Suprapubic skin (tissue), 4 donors: ENCODE measurements at regions not wholly inside any gene's neighbourhood (a gene's known extent, or its start where the extent isn't known, plus 50 kb on each side); places are given as distances from the start of the nearest gene placed in this dataset.
A peak's percentile ranks its signal among the peaks of the same experiment; 100 is the strongest.

Source experiments
- POLR2A ChIP-seq, 2 donors: fragments of 450-650 bp; IDR thresholded peaks; one replicate each; pipeline ENCODE4 v1.6.1; 2017; ENCODE audit warnings: antibody characterized with exemption in 2 of 2, mild to moderate bottlenecking in 2 of 2, moderate library complexity in 2 of 2
- POLR2AphosphoS5 ChIP-seq, 3 donors: sonication (generic); formaldehyde crosslinking; IDR thresholded peaks; one replicate each; pipeline ENCODE4 v1.6.1; 2017; ENCODE audit warnings: antibody characterized with exemption in 3 of 3
- TF ChIP-seq, protein P1 (sequence below), 2 donors: fragments of 200-600 bp in 1 of 2; fragments of 450-650 bp in 1 of 2; sonication (generic) in 1 of 2; IDR thresholded peaks; one replicate each; pipeline ENCODE4 v1.5.1; 2016 to 2019; ENCODE audit warnings: antibody characterized with exemption in 2 of 2, mild to moderate bottlenecking in 1 of 2, moderate library complexity in 1 of 2

DNA sequence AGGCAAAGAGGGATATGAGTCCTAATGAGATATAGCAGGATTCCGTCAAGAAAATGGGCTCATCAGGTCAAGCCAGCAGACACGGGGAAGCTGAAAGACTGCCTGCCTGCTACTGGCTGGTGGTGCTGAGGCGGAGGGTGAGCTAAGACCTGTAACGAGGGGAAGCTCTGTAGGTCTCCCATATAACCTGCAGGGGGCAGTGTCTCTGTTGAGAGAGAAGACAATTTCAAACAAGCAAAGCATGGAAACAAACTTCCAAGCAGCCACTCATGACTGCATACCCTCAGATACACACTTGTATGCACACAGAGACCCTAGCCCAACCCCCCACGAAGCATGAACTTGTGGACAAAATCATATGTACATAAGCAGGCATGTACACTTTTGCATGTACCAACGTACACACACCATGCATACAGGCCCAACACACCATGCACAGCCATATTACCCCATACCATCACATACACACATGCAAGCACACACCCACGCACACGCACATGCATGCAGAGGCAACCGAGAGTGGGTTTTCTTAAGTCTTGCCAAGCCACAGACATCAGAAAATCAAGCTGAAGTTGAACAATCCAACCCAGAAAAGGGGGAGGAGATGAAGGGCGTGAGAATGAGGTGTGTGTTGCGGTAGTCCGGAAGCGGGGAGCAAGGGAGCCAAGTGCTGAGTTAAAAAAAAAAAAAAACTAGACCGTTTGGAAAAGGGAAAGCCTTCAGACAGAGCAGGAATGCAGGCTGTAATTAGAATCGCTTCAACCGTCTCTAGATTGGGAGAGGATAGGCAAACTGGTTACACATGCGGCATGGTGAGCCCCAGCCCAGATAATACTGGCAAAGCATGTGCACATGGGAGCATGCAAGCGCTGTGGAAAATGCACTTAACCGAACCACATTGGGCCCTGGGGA lies 71.0 kb downstream of the PJA1 start:
- TF ChIP-seq POLR2AphosphoS5 (IDR thresholded peaks at IDR 0.05) (no peak), POLR2A (IDR thresholded peaks at IDR 0.05) (no peak)
- TF ChIP-seq, protein P1, sequence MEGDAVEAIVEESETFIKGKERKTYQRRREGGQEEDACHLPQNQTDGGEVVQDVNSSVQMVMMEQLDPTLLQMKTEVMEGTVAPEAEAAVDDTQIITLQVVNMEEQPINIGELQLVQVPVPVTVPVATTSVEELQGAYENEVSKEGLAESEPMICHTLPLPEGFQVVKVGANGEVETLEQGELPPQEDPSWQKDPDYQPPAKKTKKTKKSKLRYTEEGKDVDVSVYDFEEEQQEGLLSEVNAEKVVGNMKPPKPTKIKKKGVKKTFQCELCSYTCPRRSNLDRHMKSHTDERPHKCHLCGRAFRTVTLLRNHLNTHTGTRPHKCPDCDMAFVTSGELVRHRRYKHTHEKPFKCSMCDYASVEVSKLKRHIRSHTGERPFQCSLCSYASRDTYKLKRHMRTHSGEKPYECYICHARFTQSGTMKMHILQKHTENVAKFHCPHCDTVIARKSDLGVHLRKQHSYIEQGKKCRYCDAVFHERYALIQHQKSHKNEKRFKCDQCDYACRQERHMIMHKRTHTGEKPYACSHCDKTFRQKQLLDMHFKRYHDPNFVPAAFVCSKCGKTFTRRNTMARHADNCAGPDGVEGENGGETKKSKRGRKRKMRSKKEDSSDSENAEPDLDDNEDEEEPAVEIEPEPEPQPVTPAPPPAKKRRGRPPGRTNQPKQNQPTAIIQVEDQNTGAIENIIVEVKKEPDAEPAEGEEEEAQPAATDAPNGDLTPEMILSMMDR (IDR thresholded peaks at IDR 0.05): peak; percentile 33 to 41
